ENCODE measurements at regions not wholly inside any gene's neighbourhood (a gene's known extent, or its start where the extent isn't known, plus 50 kb on each side); places are given as distances from the start of the nearest gene placed in this dataset.
"Not testable (repeated sequence)": the region's sequence is repeated elsewhere in the genome, so short reads cannot be mapped to it uniquely, and the experiment has no call there.

DNA sequence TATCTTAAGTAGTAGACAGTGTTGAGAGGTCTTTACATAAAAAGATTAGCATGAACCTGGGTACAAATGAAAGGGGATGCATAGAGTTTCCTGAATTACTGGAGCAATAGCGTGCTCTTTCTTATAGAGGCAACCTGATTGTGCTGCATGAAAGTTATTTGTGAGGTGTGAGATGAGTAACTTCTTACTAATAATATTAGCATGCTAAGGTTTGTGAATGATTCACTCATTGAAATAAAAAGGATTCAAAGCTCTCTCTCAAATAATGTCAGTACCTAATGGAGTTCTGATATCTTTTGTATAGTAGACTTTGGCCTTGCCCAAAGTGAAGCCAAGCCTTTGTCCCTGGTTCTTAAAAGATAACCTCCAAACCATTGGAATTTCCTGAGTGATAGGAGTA, 131.0 kb upstream of the CXXC4 start:
- Mint-ChIP-seq H3K4me3 (no peak overlapping the region), H3K27ac (no peak overlapping the region), H3K36me3 (no peaks in the 10 kb centered on the region), H3K9me3 (no peaks in the 10 kb centered on the region), H3K27me3 (no peaks in the 10 kb centered on the region), H3K4me1 (peaks cover 0 to 4% (median 0%) of the 10 kb centered on the region in 3 donors)

DNA sequence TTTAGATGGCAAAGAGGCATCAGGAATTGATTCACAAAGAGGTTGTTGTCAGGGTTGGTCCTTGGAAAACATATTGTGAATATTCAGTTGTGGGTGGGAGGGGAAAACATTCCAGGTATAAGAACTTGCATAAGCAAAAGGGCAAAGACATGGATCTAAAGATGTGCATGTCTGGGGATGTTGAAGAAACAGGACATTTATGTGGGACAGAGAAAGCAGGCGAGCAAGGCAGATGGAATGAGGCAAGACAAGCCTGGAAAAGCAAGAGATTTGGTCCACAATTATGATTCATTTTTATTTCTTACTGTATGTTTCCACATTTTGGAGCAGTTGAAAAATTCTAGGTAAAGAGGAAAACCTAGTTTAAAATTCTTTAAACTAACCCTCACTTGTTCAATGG, 134.9 kb upstream of the CXXC4 start:
- no peaks in the 10 kb centered on the region for H3K36me3 Mint-ChIP-seq
- no peaks in the 10 kb centered on the region for H3K27me3 Mint-ChIP-seq
- H3K4me1 Mint-ChIP-seq = peaks cover 0 to 5% (median 0%) of the 10 kb centered on the region in 3 donors
- no peak overlapping the region for H3K4me3 Mint-ChIP-seq
- H3K9me3 Mint-ChIP-seq = no peaks in the 10 kb centered on the region
- no peak overlapping the region for H3K27ac Mint-ChIP-seq

DNA sequence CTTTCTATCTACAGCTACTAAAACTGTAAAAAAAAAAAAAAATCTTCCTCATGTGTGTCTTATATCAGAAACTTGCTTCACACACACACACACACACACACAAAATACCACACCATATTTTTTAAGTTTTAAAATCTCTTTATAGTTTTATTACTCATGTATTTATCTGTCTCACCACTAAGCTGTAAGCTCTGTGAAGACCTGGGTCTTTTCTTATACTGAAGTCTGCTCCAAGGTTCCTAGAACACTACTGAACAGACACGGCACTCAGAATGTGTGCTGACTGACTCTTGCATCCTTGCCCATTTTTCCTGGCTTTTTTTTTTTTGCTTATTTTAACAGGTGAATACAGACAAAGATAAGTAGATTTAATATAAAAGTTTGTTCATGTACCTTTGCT, 135.6 kb upstream of the CXXC4 start:
- Mint-ChIP-seq H3K27ac (no peak overlapping the region), H3K4me1 (peaks cover 0 to 5% (median 0%) of the 10 kb centered on the region in 3 donors), H3K4me3 (no peak overlapping the region), H3K27me3 (no peaks in the 10 kb centered on the region), H3K36me3 (no peaks in the 10 kb centered on the region), H3K9me3 (no peaks in the 10 kb centered on the region)

DNA sequence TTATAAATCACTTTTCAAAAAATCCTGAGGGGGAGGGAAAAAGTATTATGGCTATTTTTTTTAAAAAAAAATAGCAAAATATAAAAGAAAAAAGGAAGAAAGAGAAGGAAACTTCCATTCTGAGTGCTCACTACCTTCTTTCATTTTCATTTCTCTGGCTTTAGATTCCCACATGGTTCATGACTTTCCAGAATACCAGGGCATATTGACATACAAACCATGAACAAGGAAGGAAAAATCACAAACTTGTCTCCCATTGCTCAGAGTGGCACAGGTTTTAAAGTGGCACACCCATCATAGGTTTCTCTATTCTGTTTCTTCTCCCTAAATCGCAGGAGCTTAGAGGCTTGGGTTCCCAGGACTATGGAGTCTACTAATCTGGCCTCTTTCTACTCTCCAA, 136.3 kb upstream of the CXXC4 start:
- H3K27ac Mint-ChIP-seq = no peak overlapping the region
- H3K36me3 Mint-ChIP-seq = no peaks in the 10 kb centered on the region
- H3K4me3 Mint-ChIP-seq = no peak overlapping the region
- H3K9me3 Mint-ChIP-seq = no peaks in the 10 kb centered on the region
- peaks cover 0 to 5% (median 0%) of the 10 kb centered on the region in 3 donors for H3K4me1 Mint-ChIP-seq
- H3K27me3 Mint-ChIP-seq = no peaks in the 10 kb centered on the region

DNA sequence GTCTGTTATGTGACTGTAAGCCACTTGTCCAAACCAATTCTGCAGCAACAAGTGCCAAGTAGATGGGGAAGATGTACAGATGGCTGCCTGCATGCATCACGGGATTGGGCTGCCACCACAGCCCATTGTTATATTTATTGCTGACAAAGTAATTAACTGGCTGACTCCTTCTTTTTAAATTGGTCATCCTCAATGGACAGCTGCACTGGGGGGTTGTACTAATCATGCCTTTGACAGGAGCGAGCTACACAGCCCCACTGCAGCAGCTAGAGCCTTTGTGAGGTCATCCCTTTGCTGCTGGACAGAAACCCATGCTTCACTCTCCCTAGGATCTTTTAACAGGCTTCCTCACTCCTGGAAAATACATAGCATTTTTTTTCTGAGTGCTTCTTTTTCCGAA, 146.7 kb upstream of the CXXC4 start:
- H3K4me1 Mint-ChIP-seq = no peaks in the 10 kb centered on the region
- no peaks in the 10 kb centered on the region for H3K9me3 Mint-ChIP-seq
- no peak overlapping the region for H3K27ac Mint-ChIP-seq
- peaks cover 2% of the 10 kb centered on the region for H3K27me3 Mint-ChIP-seq
- no peak overlapping the region for H3K4me3 Mint-ChIP-seq
- no peaks in the 10 kb centered on the region for H3K36me3 Mint-ChIP-seq

DNA sequence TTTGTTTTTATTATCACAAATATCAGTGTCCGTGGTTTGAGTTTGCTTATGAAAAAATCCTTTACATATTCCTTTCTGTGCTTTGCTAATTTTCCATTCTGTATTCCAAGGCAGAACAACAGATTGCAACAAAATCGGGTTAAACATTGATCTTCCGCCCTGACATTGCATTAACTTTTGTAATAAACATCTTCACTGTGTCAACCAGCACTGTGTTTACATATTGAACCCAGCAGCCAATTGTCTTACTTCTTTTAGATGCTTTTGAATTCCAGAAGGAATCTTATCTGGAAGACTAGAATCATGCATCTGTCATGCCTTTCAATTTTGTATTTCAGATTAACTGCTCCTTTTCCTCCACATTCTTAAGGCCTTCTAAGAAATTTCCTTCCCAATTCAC, 147.8 kb upstream of the CXXC4 start:
- H3K9me3 Mint-ChIP-seq = no peaks in the 10 kb centered on the region
- no peaks in the 10 kb centered on the region for H3K36me3 Mint-ChIP-seq
- H3K27me3 Mint-ChIP-seq = peaks cover 2% of the 10 kb centered on the region
- H3K4me1 Mint-ChIP-seq = no peaks in the 10 kb centered on the region
- no peak overlapping the region for H3K4me3 Mint-ChIP-seq
- H3K27ac Mint-ChIP-seq = no peak overlapping the region

DNA sequence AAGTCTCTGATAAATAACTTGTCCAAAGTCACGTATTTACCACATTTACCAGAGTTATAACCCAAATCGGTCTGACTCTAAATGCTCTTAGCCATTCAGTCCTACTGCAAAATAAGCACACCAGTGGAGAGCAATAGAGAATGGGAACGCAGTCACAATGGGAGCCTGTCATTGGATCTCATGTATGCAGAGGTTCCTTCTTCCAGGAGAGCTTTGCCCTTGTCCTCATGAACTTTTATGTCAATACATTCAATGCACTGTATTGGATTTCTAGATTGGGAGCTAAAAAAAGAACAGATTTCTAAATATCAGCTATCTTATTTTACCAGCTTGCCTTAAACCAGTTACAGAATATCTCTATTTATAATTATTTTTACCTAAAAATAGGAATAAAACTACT, 149.1 kb upstream of the CXXC4 start:
- no peaks in the 10 kb centered on the region for H3K36me3 Mint-ChIP-seq
- no peak overlapping the region for H3K4me3 Mint-ChIP-seq
- peaks cover 0 to 1% (median 0%) of the 10 kb centered on the region in 3 donors for H3K9me3 Mint-ChIP-seq
- no peaks in the 10 kb centered on the region for H3K4me1 Mint-ChIP-seq
- peaks cover 2% of the 10 kb centered on the region for H3K27me3 Mint-ChIP-seq
- no peak overlapping the region for H3K27ac Mint-ChIP-seq

DNA sequence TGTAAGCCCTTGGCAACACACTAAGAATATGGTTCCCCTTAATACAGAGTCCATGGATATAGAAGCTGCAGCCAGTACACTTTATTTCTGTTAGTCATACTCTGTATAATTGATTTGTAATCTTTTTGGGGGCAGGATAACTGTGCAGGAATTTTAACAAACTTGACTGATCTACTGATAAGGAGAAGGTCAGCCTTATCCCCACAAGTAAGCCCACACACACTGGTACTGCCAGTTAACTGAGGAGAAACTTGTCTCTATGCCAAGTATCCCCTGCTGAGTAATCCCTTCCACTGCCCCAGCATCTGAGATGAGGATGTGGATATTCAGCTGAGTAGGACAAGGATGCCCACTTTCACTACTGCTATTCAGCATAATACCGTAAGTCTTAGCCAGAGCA, 154.9 kb upstream of the CXXC4 start:
- no peak overlapping the region for H3K27ac Mint-ChIP-seq
- H3K27me3 Mint-ChIP-seq = no peaks in the 10 kb centered on the region
- peaks cover 0 to 7% (median 2%) of the 10 kb centered on the region in 3 donors for H3K9me3 Mint-ChIP-seq
- H3K4me3 Mint-ChIP-seq = no peak overlapping the region
- H3K36me3 Mint-ChIP-seq = peaks cover 2% of the 10 kb centered on the region
- no peaks in the 10 kb centered on the region for H3K4me1 Mint-ChIP-seq

DNA sequence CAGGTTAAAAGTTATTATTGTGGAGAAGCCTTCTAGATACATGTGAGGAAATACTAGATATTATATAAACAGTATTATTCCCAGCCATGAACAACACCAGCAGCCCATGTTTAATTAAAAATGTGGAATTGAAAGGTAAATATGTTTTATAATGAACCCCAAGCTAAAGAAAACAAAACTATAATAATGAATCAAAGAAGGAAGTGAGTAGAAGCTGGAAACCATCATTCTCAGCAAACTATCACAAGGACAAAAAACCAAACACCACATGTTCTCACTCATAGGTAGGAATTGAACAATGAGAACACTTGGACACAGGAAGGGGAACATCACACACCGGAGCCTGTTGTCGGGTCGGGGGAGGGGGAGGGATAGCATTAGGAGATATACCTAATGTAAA, 167.6 kb upstream of the CXXC4 start:
- H3K27ac Mint-ChIP-seq, H3K4me3 Mint-ChIP-seq, H3K9me3 Mint-ChIP-seq, H3K36me3 Mint-ChIP-seq, H3K27me3 Mint-ChIP-seq, H3K4me1 Mint-ChIP-seq: not testable (repeated sequence)

DNA sequence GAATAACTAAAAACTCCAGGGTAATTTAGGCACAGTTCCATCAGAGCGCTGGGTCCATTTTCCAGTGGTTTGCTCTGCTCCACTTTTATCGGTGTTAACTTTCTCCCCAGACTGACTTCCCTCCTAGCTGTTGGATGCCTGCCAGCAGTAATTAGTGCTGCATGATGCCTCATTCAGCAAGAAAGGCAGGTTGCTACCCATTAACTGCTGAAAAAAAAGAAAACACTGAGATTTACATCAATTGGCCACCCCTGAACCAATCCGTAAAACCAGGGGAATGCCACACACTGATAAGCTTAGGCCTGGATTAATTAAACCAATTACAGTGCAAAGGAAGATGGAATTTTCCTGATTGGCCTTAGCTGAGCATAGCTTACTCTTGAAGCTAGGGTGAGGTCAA, 182.4 kb upstream of the CXXC4 start:
- H3K27me3 Mint-ChIP-seq = peaks cover 4% of the 10 kb centered on the region
- H3K4me3 Mint-ChIP-seq = no peak overlapping the region
- no peak overlapping the region for H3K27ac Mint-ChIP-seq
- peaks cover 2% of the 10 kb centered on the region for H3K36me3 Mint-ChIP-seq
- H3K9me3 Mint-ChIP-seq = no peaks in the 10 kb centered on the region
- no peaks in the 10 kb centered on the region for H3K4me1 Mint-ChIP-seq

DNA sequence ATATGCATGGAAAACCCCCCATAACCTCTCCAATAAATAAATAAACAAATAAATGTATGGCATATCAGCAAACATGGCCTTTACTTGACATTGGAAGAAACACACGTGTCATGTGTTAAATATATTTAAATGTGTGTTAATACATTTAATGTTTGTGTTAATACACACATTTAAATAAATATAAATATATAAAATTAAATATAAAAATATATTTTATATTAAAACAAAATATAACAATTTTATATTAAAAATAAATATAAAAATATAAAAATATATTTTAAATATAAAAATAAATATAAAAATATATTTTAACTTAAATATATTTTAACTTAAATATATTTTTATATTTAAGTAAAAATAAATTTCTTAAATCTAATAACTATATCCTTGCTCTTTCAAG, 187.6 kb upstream of the CXXC4 start:
- peaks cover 3% of the 10 kb centered on the region for H3K36me3 Mint-ChIP-seq
- H3K27ac Mint-ChIP-seq = no peak overlapping the region
- no peaks in the 10 kb centered on the region for H3K27me3 Mint-ChIP-seq
- H3K4me3 Mint-ChIP-seq = no peak overlapping the region
- no peaks in the 10 kb centered on the region for H3K4me1 Mint-ChIP-seq
- H3K9me3 Mint-ChIP-seq = peaks cover 0 to 12% (median 8%) of the 10 kb centered on the region in 3 donors

DNA sequence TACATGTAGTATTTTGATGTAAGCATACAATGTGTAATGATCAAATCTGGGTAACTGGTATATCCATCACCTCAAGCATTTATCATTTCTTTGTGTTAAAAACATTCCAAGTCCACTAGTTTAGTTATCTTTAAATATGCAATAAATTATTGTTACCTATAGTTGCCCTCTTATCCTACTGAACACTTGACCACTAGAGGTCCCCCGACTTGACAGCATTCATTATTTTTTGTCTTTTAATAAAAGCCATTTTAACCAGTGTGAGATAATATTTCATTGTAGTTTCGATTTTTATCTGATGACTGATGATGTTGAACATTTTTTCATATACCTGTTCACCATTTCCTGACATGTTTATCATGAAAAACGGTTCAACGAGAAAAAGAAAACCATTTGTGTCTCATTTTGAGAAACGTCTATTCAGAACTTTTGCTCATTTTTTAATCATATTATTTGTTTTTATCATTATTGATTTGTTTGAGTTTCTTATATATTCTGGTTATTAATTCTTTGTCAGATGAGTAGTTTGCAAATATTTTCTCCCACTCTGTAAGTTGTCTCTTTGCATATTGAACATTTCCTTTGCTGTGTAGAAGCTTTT, 199.0 kb upstream of the CXXC4 start:
- Mint-ChIP-seq H3K27me3 (peaks cover 6% of the 10 kb centered on the region), H3K9me3 (no peaks in the 10 kb centered on the region), H3K4me1 (peaks cover 0 to 2% (median 0%) of the 10 kb centered on the region in 3 donors), H3K36me3 (peaks cover 2% of the 10 kb centered on the region), H3K27ac (no peak overlapping the region), H3K4me3 (no peak overlapping the region)

DNA sequence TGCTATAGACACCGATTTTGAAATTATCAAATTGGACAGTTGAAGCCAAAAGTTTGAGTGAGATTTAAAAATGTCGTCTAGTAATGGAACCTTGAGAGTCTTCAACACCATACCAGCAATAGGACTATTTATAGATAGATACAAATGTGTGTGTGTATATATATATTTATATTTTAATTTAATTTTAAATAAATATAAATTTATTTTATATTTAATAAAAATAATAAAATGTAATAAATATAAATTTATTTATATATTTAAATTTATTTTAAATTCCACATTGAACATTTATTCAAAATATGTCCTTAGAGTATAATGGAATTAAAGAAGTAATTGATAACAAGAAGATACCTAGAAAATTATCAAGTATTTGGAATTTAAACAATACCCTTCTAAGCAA, 221.9 kb upstream of the CXXC4 start:
- Mint-ChIP-seq H3K4me3 (no peak overlapping the region), H3K27ac (no peak overlapping the region), H3K27me3 (no peaks in the 10 kb centered on the region), H3K36me3 (peaks cover 2% of the 10 kb centered on the region), H3K4me1 (peaks cover 0 to 1% (median 0%) of the 10 kb centered on the region in 3 donors), H3K9me3 (no peaks in the 10 kb centered on the region)

DNA sequence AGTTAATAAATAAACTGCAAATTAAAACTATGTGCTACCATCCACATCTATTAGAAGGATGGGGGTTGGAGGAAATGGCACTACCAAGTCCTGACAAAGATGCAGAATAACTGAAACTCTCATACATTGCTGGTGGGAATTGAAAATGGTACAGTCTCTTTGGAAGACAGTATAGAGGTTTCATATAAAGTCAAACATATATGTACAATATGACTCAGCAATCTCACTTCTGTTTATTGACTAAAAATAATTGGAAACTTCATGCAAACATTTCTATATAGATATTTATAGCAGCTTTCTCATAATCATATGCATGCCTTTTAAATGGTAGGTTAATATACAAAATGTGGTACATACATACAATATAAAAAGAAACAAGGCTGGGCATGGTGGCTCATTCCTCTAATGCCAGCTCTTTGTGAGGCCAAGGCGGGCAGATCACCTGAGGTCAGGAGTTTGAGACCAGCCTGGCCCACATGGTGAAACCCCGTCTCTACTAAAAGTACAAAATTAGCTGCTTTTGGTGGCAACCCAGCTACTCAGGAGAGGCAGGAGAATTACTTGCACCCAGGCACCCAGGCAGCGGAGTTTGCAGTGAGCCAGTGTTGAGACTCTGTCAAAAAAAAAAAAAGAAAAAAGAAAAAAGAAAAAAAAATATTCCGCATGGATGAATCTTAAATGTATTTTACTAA, 225.0 kb upstream of the CXXC4 start:
- Mint-ChIP-seq H3K27me3 (no peaks in the 10 kb centered on the region), H3K4me3 (no peak overlapping the region), H3K9me3 (peaks cover 0 to 2% (median 0%) of the 10 kb centered on the region in 3 donors), H3K36me3 (peaks cover 4% of the 10 kb centered on the region), H3K27ac (no peak overlapping the region), H3K4me1 (no peaks in the 10 kb centered on the region)

DNA sequence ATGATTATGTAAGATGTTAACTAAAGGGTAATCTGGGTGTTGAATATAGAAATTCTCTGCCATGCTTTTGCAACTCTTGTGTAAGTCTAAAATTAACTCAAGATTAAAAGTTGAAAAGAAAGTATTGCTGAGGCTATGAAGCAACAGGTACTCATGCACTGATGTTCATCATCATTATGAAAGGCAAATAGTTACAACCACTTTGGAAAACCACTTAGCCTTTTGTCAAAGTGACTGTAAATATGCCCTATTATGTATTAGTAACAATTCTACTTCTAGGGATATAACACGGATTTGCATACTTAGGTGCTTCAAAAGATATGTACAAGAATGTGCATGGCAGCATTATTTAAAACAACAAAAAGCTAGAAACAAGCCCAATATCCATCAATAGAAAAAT, 227.8 kb upstream of the CXXC4 start:
- no peaks in the 10 kb centered on the region for H3K27me3 Mint-ChIP-seq
- H3K36me3 Mint-ChIP-seq = peaks cover 5% of the 10 kb centered on the region
- no peaks in the 10 kb centered on the region for H3K4me1 Mint-ChIP-seq
- no peak overlapping the region for H3K27ac Mint-ChIP-seq
- peaks cover 0 to 2% (median 0%) of the 10 kb centered on the region in 3 donors for H3K9me3 Mint-ChIP-seq
- no peak overlapping the region for H3K4me3 Mint-ChIP-seq

DNA sequence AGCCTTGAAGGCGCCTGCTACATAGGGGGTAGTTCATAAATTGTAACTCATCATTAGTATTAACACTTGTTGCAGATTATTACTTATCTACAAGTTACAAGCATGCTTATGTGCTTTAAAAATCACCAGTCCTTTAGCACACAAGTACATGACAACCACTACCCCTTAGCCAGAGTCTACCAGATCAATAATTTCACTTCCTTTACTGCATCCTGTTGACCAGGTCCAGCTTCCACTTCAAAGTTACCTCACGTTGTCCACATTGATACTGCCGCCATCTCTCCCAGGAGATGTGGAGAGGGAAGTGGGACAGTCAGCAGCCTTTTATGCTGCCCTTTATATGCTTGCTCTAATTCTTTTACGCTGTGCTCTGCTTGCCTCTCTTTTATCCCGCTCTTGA, 231.3 kb upstream of the CXXC4 start:
- Mint-ChIP-seq H3K27me3 (no peaks in the 10 kb centered on the region), H3K36me3 (peaks cover 5% of the 10 kb centered on the region), H3K4me1 (no peaks in the 10 kb centered on the region), H3K4me3 (no peak overlapping the region), H3K27ac (no peak overlapping the region), H3K9me3 (peaks cover 0 to 2% (median 0%) of the 10 kb centered on the region in 3 donors)
